Activated CD8-positive, alpha-beta T cell treated with anti-CD3 and anti-CD28 coated beads for 36 hours (primary cell): ENCODE measurements at regions not wholly inside any gene's neighbourhood (a gene's known extent, or its start where the extent isn't known, plus 50 kb on each side); places are given as distances from the start of the nearest gene placed in this dataset.
"Not testable (repeated sequence)": the region's sequence is repeated elsewhere in the genome, so short reads cannot be mapped to it uniquely, and the experiment has no call there.

Experiments
- ATAC-seq: fragments of 200-7000 bp; cut with Tn5 transposase; one replicate; pipeline ENCODE4 v1.10.0; 2021; ENCODE audit warnings: mild to moderate bottlenecking, moderate library complexity
- CTCF ChIA-PET: fragments of 350-600 bp; sonication (Branson Sonifier 250); formaldehyde crosslinking; loops from one replicate; lab custom pipeline; 2021; ENCODE audit warnings: antibody characterized with exemption; lab: Charles Lee
- POLR2A ChIA-PET: fragments of 350-600 bp; sonication (Branson Sonifier 250); formaldehyde crosslinking; loops from one replicate; lab custom pipeline; 2021; ENCODE audit warnings: antibody characterized with exemption; lab: Charles Lee
- DNase-seq: peaks from one replicate; pipeline ENCODE4 v3.0.0-alpha.2; 2020
- H3K27ac Mint-ChIP-seq: one replicate; pipeline ENCODE4 v1.8.0; 2021; ENCODE audit warnings: mild to moderate bottlenecking, mixed read lengths
- H3K27me3 Mint-ChIP-seq: one replicate; pipeline ENCODE4 v1.8.0; 2021; ENCODE audit warnings: mixed read lengths
- H3K36me3 Mint-ChIP-seq: one replicate; pipeline ENCODE4 v1.8.0; 2021; ENCODE audit warnings: low read depth, mixed read lengths
- H3K4me1 Mint-ChIP-seq: one replicate; pipeline ENCODE4 v1.8.0; 2021; ENCODE audit warnings: low read depth, mixed read lengths
- H3K4me3 Mint-ChIP-seq: one replicate; pipeline ENCODE4 v1.8.0; 2021; ENCODE audit warnings: mild to moderate bottlenecking, moderate library complexity, mixed read lengths
- H3K9me3 Mint-ChIP-seq: one replicate; pipeline ENCODE4 v1.8.0; 2021; ENCODE audit warnings: mixed read lengths
- intact Hi-C: fragments of 100-400 bp; cut with micrococcal nuclease; formaldehyde crosslinking; loops from one replicate; pipeline ENCODE4 v1.10.0; 2022
- TF ChIP-seq, protein P1 (sequence below): fragments of 200-600 bp; IDR thresholded peaks from one replicate; pipeline ENCODE4 v1.8.0; 2022; ENCODE audit warnings: antibody characterized with exemption, mild to moderate bottlenecking

- DNase-seq (no peak), ATAC-seq (no peak)
- Mint-ChIP-seq H3K9me3 (peaks cover 6% of the 10 kb centered on the region), H3K4me3 (no peak overlapping the region), H3K27me3 (no peaks in the 10 kb centered on the region), H3K27ac (no peak overlapping the region), H3K36me3 (no peaks in the 10 kb centered on the region), H3K4me1 (no peaks in the 10 kb centered on the region)
- ChIA-PET CTCF (no interaction called here), POLR2A (no interaction called here)
- TF ChIP-seq, protein P1, sequence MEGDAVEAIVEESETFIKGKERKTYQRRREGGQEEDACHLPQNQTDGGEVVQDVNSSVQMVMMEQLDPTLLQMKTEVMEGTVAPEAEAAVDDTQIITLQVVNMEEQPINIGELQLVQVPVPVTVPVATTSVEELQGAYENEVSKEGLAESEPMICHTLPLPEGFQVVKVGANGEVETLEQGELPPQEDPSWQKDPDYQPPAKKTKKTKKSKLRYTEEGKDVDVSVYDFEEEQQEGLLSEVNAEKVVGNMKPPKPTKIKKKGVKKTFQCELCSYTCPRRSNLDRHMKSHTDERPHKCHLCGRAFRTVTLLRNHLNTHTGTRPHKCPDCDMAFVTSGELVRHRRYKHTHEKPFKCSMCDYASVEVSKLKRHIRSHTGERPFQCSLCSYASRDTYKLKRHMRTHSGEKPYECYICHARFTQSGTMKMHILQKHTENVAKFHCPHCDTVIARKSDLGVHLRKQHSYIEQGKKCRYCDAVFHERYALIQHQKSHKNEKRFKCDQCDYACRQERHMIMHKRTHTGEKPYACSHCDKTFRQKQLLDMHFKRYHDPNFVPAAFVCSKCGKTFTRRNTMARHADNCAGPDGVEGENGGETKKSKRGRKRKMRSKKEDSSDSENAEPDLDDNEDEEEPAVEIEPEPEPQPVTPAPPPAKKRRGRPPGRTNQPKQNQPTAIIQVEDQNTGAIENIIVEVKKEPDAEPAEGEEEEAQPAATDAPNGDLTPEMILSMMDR = no peak
- intact Hi-C loops = no loop called here
Observed at GRCh38 chr9:134570151-134570621, 71.4 kb upstream of the COL5A1 start.

- no peaks in the 10 kb centered on the region for H3K36me3 Mint-ChIP-seq
- ATAC-seq (no peak), DNase-seq (no peak)
- no peak overlapping the region for H3K4me3 Mint-ChIP-seq
- ChIA-PET CTCF (no interaction called here), POLR2A (no interaction called here)
- TF ChIP-seq, protein P1 = no peak
- no peaks in the 10 kb centered on the region for H3K4me1 Mint-ChIP-seq
- peaks cover 6% of the 10 kb centered on the region for H3K9me3 Mint-ChIP-seq
- intact Hi-C loops = no loop called here
- H3K27ac Mint-ChIP-seq = no peak overlapping the region
- no peaks in the 10 kb centered on the region for H3K27me3 Mint-ChIP-seq
Observed at GRCh38 chr9:134570711-134571325, 70.8 kb upstream of the COL5A1 start.

GRCh38 chr9:134571326-134571931 lies 70.2 kb upstream of the COL5A1 start:
- no peak for DNase-seq

GRCh38 chr9:134571946-134572917 lies 69.4 kb upstream of the COL5A1 start:
- ChIA-PET CTCF (no interaction called here), POLR2A (no interaction called here)
- H3K36me3 Mint-ChIP-seq = no peaks in the 10 kb centered on the region
- peak; percentile 53 for ATAC-seq
- TF ChIP-seq, protein P1 = no peak
- H3K27me3 Mint-ChIP-seq = peaks cover 2% of the 10 kb centered on the region
- H3K4me1 Mint-ChIP-seq = no peaks in the 10 kb centered on the region
- intact Hi-C loops = no loop called here
- peak; percentile 30 for DNase-seq
- H3K27ac Mint-ChIP-seq = no peak overlapping the region
- peaks cover 2% of the 10 kb centered on the region for H3K9me3 Mint-ChIP-seq
- H3K4me3 Mint-ChIP-seq = no peak overlapping the region

More at GRCh38 chr9:134571326-134571931, 70.2 kb upstream of the COL5A1 start:
- Mint-ChIP-seq H3K27ac (no peak overlapping the region), H3K27me3 (no peaks in the 10 kb centered on the region), H3K4me1 (no peaks in the 10 kb centered on the region), H3K4me3 (no peak overlapping the region), H3K36me3 (no peaks in the 10 kb centered on the region), H3K9me3 (peaks cover 6% of the 10 kb centered on the region)
- CTCF ChIA-PET = no interaction called here
- TF ChIP-seq, protein P1 = no peak
- POLR2A ChIA-PET = no interaction called here
- intact Hi-C loops = no loop called here
- ATAC-seq = no peak

DNA sequence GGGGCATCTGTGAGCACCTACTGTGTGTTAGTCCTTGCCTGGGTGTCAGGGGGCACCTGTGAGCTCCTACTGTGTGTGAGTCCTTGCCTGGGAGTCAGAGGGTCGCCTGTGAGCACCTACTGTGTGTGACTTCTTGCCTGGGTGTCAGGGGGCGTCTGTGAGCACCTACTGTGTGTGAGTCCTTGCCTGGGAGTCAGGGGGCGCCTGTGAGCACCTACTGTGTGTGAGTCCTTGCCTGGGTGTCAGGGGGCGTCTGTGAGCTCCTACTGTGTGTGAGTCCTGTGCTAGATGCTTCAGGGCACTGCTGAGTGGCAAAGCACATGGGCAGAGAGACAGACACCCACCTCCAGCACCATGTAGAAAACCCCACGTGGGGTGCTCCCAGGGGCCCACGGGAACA lies 66.9 kb upstream of the COL5A1 start:
- H3K9me3 Mint-ChIP-seq, ATAC-seq, CTCF ChIA-PET, H3K4me1 Mint-ChIP-seq, H3K4me3 Mint-ChIP-seq, intact Hi-C loops, POLR2A ChIA-PET, H3K36me3 Mint-ChIP-seq, DNase-seq, H3K27ac Mint-ChIP-seq: not testable (repeated sequence)
- H3K27me3 Mint-ChIP-seq = peaks cover 14% of the 10 kb centered on the region
